HFF-Myc (cell line): ENCODE measurements at regions not wholly inside any gene's neighbourhood (a gene's known extent, or its start where the extent isn't known, plus 50 kb on each side); places are given as distances from the start of the nearest gene placed in this dataset.

ENCODE experiments used
- DNase-seq: peaks from one replicate; pipeline ENCODE4 v3.0.0-alpha.2; 2011; ENCODE audit warnings: low read depth; ENCODE audit errors: extremely low read depth
- H3K4me3 ChIP-seq: replicated peaks from 2 replicates; pipeline ENCODE4 v1.5.1; 2011; ENCODE audit warnings: low read depth, mild to moderate bottlenecking, control low read depth, low read length
- CTCF ChIP-seq: IDR thresholded peaks from 2 replicates; pipeline ENCODE4 v1.5.1; 2012; ENCODE audit warnings: mild to moderate bottlenecking, low read depth, low read length, control low read depth; ENCODE audit errors: missing control alignments

GRCh38 chr16:52861614-52862022 is 191.1 kb downstream of the CHD9NB start:
- TF ChIP-seq CTCF, result no peak
- DNase-seq, result no peak
- H3K4me3 ChIP-seq, result no peak overlapping the region

- TF ChIP-seq CTCF, result no peak
- no peak overlapping the region for H3K4me3 ChIP-seq
- no peak for DNase-seq
Observed at GRCh38 chr16:52855463-52855862, 197.2 kb downstream of the CHD9NB start.

GRCh38 chr16:52852978-52853377 is 199.7 kb downstream of the CHD9NB start:
- no peak for TF ChIP-seq CTCF
- no peak overlapping the region for H3K4me3 ChIP-seq
- no peak for DNase-seq

- no peak for TF ChIP-seq CTCF
- H3K4me3 ChIP-seq, result no peak overlapping the region
- no peak for DNase-seq
Observed at GRCh38 chr16:52851211-52851740, 201.4 kb downstream of the CHD9NB start.

GRCh38 chr16:52843381-52843780 is 209.3 kb downstream of the CHD9NB start:
- DNase-seq, result no peak
- no peak for TF ChIP-seq CTCF
- no peak overlapping the region for H3K4me3 ChIP-seq

GRCh38 chr16:52837251-52837650 is 215.4 kb downstream of the CHD9NB start:
- DNase-seq, result no peak
- H3K4me3 ChIP-seq, result no peak overlapping the region
- no peak for TF ChIP-seq CTCF
